Kidney tubule cell (primary cell): ENCODE measurements at regions not wholly inside any gene's neighbourhood (a gene's known extent, or its start where the extent isn't known, plus 50 kb on each side); places are given as distances from the start of the nearest gene placed in this dataset.
"Not testable (repeated sequence)": the region's sequence is repeated elsewhere in the genome, so short reads cannot be mapped to it uniquely, and the experiment has no call there.

Experiments used
- DNase-seq: peaks from one replicate; pipeline ENCODE4 v3.0.0-alpha.2; 2018; ENCODE audit warnings: low spot score

DNA sequence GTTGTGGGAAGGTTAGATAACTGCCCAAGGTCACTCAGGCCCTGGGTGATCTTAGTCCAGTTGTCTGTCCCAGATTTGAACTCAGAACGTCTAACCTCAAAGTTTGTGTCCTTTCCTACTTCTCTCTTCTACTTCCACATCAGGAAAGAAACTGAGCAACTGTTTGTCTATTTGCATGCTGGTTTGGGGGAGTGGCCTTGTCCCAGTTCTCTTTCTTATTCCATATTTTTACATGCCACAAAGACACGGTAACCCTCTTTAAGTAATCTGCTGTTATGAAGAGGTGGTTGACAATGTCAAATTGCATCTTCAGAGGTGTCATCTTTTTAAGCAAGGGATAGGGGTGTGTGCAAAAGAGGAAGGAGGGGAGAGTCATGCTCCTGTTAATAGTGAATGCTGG lies 432.5 kb downstream of the HS3ST3B1 start:
- no peak for DNase-seq

DNA sequence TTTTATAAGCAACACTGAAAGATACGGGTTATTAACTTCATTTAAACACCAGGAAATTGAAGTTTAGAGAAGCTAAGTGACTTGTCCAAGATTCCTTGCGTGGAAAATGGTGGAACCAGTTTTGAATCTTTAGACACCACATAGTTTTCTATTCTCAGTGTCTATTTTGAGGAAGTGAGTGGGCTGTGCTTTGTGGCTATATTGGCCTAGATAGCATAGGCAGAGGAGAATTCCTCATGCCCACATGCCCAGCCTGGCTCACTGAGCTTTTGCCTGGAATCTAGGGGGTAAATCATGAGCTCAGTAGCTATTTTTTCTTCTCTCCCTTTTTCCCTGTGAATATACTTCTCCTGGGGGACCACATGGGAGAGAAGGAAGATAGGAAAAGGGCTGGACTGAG lies 431.3 kb downstream of the HS3ST3B1 start:
- DNase-seq, result no peak

DNA sequence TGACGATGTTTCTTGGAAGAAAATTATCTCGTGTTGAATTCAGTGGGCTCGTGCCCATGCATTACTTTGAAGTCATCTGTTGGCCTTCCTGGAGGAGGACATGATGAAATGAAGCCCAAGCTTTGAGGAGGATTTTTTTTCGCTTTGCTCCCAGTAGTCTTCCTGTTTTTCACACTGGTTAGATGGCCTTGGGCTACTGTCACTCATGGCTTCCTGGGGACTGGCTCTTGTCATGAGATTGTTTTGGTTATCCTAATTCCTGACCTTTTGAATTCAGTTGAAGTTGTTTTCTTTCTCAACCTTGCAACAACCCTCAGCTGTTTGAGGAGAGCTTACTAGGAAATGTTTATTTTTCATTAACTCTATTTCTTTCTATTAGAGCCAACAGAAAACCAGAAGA lies 430.7 kb downstream of the HS3ST3B1 start:
- DNase-seq, result no peak

DNA sequence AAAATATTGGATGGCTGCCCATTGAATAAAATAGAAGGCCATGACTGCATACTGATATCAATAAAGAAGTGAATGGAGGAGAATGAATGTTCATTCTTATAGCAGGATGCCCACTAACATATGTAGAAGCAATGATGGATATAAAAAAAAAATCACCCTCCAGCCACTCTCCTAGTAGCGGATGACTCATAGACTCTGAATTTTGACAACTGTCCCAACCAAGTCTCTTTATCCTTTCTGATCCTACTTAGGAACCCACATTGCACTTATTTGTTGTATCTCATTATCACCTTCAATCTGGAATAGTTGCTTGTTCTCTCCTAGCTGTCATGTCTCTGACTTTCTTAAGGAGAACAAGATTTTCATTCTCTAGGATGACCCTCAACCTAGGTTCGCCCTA lies 429.9 kb downstream of the HS3ST3B1 start:
- no peak for DNase-seq

DNA sequence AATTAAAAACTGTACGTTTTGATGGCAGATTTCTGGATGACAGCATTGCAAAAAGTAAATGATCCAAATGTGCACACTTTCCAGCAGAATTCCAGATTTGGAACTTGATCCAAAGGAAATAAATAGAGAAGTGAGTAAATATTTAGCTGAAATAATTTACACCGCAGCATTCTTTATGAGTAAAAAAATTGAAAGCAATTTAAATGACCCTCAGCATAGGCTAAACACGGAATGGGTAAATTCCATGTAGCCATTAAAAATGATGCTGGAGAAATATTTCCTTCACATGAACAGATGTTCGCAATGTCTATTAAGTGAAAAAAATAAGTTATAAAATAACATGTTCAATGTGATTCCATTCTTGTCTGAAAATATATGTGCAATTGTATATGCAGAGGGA lies 424.8 kb downstream of the HS3ST3B1 start:
- DNase-seq, result no peak

DNA sequence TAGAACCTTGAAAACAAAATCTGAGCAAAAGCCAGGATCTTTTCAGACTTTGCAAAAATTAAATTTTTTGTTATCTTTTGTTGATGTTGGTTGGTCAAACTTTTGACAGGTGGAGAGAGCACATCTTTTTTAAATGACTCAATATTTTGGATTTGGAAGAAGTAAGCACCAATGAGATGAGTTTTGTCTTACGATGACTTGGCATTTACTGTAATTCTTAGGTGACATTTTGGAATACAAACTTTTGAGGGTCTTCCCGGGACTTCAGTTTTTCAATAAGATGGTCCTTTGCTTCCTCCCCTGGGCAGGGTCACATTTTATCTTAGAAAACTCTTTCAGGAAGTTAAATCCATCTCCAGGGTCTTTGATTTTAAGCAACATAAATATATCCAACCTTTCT lies 423.9 kb downstream of the HS3ST3B1 start:
- no peak for DNase-seq

DNA sequence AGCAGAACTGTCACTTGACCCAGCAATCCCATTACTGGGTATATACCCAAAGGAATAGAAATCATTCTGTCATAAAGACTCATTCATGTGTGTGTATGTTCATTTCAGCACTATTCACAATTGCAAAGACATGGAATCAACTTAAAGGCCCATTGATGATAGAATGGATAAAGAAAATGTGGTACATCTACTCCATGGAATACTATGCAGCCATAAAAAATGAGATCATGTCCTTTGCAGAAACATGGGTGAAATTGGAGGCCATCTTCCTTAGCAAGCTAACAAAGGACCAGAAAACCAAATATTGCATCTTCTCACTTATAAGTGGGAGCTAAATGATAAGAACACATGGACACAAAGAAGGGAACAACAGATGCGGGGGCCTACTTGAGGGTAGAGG lies 422.5 kb downstream of the HS3ST3B1 start:
- not testable (repeated sequence) for DNase-seq

DNA sequence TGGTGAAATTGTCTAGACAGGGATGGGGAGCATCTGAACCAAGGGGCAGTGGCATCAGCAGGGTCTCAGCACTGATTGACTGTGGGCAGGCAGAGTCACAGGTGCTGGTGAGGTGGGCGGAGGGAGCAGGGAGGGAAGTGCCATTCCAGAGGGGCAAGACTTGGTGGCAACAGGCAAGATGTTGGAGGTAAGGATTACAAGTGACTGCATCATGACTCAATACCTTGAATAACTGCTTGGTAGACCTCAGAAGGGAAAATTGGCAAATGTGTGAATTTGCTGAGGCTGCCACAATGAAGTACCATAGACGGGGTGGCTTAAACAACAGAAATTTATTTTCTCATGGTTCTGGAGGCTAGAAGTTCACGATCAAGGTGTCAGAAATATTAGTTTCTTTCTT lies 419.1 kb downstream of the HS3ST3B1 start:
- no peak for DNase-seq

DNA sequence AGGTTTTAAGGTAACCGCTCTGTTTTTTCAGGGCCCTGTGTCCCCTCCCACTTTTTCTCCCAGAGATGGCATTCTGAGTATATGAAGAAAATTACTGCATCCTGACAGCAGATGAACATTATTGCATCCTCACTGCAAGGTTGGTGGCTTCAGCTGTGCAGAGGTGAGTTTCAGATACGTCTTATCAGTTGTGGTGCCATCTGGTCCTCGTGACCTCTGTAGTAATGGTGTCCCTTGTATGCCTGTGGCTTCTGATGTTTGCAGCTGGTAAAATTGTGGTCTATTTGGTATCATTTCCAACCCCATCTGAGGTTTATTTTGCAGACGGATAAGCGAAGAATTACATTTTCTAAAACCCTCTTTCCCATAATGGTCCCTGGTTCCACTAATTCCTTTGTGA lies 417.0 kb downstream of the HS3ST3B1 start:
- DNase-seq, result no peak

DNA sequence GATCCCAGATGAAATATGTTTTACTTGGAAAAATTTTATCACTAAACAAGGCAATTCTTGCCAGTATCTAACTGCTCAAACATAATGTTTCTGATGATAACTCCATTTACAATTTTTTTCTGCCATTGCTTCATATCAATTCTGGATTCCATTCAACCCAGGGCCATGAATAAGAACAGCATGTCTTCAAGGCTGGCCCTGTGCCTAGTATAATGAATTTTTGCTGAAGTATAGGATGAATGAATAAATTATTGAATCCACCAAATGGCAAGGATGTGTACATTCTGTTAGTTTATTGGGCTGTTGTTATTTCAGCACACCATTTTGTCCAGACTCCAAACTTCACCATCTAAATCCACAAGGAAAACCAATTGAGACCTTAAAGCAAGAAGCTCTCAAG lies 414.7 kb downstream of the HS3ST3B1 start:
- no peak for DNase-seq

DNA sequence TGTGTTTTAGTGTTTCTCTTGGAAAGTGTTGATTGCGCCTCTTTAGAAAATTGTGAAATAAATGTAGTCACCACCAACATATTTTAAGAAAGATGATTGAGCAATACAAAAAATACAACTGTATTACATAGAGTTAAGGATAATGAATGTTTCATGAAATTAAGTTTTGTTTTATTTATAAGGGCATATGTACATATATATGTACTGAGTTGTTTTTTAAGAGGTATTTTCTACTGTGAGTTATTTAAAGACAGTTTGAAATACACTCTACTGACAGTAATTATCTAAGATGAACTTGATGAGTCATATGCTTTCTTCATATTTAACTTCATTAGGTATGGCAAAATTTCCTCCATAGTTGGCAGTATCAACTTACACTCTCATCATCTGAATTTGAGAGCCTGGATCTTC lies 411.7 kb downstream of the HS3ST3B1 start:
- DNase-seq, result no peak

DNA sequence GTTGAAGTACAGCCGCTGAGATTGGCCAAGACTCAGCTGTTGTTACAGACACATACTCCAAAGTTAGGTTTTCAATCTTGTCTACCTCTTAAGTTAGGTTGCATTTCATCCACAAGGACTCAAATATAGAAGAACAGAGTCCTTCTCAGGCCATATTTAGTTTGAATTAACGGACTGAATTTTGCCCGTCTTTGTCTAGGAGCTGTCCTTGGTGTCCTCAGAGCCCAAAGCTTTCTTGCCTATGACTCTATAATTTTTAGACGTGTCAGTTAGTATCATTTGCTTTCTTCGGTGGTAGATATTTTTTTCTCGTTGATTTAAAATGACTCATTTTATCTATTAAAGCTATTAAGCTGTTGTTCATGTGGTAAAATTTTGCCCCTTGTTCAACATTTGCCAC lies 403.2 kb downstream of the HS3ST3B1 start:
- no peak for DNase-seq

DNA sequence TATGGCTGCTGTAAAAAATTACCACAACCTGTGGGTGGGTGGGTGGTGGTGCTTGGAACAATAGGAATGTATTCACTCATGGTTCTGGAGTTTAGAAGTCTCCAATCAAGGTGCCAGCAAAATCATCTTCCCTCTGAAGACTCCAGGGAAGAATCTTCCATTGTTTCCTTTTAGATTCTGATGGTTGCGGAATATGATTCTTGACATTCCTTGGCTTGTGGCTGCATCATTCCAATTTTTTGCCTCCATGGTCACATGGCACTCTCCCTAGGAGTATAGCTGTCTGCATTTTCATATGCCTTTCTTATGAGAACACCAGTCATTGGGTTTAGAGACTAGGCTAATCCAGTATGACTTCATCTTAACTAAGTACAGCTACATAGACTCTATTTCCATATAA lies 401.0 kb downstream of the HS3ST3B1 start:
- DNase-seq, result no peak

DNA sequence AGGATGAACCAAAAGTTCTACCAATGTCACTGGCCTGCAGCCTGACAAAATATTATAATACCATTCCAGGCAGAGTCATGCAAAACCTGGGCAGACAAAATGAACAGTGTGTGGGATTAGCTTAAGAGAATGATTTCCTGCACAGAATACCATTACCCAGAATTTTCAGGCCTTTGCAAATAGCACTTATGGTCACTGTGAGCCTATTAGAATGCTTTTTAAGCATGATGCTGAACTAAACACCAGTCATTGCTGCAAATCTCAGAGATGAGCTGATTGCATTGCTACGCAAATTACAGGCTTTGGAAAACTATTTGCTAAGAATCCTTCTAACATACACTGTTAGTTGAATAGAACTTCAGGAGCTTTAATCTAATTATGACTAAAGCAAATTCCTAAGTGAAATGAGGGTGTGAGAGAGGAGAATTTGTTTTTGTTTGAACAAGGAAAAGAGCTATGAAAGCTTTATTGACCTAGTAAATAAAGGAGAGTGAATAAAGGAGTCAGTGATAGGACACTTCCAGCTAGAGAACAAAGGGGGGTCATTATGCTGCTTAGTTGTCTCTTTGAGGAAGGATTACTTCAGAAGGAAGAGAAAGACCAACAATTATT lies 398.8 kb downstream of the HS3ST3B1 start:
- no peak for DNase-seq

DNA sequence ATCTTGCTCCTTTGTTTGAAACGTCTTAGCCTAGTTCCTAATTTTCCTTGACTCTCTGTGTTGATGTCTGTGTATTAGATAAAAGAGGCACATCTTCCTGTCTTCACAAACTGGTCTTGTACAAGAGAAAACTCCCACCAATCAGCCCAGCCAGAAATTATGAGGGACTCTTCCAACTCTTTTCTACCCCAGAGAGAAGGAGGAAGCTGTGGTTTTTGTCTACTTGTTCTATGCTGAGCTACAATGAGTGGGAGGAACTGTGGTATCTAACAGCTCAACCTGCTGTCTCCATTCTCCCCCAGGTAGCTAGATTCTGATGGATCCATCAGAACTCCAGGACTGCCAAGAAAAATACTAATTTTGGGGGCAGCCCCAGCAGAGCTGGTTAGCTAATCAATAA lies 392.5 kb downstream of the HS3ST3B1 start:
- DNase-seq, result no peak

DNA sequence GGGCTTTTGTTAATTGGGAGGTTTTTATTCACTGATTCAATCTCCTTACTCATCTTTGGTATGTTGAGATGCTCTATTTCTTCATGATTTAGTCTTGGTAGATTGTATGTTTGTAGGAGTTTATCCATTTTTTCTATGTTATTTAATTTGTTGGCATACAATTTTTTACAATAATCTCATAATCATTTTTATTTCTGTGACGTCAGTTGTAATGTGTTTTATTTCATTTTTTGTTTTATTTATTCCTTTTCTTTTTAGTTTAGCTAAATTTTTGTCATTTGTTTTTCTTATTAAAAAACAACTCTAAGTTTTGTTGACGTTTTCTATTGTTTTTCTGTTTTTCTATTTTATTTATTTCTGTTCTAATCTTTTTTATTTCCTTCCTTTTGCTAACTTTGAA lies 389.8 kb downstream of the HS3ST3B1 start:
- DNase-seq, result no peak

DNA sequence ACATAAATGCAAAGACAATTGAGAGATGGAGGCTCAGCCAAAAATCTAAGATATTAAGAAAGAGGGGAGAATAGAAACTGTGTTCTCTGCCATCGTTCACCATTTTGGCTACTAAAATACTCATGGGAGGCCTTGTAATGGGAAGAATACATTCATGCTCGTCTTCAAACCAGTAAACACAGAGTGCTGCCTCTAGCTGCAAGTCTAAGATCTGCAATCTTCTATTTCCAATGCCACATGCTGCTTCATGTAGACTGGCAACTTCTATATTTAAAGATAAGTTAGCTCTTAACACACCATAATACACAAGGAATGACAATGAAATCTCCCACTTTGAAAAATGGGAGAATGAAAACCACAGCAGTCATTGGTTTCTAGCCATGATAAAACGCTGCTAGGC lies 387.3 kb downstream of the HS3ST3B1 start:
- DNase-seq, result no peak

DNA sequence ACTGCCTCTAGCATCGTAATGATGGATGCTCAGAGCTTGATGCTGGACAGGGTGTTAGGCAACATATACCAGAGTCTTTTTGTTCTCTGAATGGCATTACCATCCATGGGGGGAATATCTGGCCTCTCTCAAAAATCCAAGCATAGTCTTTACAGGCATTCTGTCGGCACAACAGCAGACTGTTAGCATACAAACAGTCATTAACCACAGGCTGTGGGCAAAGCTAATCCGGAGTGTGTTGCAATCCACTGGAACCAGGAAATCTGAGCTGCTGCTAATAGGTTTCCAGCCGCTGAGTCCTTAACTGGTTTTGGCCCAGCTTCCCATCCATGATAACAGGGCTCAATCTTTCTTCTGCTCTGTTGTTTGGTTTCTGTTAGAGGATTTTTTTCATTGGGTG lies 371.9 kb downstream of the HS3ST3B1 start:
- no peak for DNase-seq

DNA sequence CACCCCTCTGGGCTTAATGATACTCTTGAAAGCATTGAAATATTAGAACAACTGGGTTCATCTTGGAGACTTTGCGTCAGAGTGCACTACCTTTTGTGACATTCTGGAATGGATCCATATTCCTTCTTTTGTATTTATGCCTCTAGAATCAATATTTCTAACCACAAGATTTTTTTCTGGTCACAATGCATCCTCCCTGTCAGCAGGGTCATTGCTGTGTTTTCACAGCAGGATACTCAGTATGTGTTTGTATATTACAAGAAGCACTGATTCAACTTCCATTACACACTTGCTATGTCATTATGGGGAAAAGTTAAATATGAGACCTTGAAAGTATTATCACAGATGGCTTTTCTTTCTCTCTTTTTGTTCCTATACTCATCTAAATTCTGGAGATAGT lies 370.0 kb downstream of the HS3ST3B1 start:
- no peak for DNase-seq

DNA sequence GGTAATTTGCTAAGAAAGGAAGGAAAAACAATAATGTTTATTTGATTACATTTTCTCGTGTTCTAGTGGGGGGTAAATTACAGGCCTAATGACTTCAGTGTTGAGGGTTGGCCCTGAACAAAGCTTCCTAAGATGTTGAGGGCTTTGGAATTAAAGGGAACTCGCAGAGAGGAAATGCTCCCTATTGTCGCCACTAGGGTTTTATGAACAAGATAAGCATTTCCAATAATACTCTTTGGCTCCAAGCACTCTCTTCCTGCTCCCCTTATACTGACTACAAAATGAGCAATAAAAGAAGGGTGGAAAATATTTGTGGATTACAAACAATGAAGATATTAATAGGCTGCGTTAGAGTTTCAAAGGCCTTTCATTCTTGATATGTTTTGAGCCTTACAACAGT lies 363.6 kb downstream of the HS3ST3B1 start:
- no peak for DNase-seq

DNA sequence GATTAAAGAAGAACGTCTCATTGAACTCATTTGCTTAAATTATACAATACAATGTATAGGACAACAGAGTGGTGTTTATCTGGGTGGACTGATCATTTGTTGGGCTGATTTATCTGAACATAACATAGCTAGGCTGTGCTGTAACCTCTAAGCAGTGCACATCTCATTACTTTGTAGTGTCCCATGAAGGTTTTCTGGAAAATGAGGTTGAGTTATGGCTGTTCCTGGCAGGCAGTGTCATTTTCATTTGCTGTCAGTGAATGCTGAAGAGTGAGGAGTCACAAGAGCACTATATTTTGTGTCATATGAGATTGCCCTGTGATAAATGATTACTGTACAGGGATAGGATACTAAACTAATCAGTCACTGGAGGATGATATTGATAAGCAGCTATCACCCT lies 340.2 kb downstream of the HS3ST3B1 start:
- DNase-seq, result no peak

DNA sequence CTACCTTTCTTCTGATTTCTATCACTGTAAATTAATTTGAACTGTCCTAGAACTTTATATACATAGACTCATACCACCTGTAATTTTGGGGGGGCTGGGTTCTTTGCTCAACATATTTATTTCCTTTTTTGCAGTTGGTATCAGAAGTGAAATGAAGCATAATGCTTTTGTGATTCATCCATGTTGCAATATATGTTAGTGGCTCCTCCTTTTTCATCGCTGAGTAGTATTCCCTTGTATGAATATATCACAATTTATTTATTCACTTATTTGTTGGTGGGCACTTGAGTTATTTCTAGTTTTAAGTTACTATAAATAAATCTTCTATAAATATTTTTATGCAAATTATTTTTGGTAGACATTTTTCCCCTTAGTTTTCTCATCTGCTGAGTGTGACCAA lies 336.4 kb downstream of the HS3ST3B1 start:
- no peak for DNase-seq

DNA sequence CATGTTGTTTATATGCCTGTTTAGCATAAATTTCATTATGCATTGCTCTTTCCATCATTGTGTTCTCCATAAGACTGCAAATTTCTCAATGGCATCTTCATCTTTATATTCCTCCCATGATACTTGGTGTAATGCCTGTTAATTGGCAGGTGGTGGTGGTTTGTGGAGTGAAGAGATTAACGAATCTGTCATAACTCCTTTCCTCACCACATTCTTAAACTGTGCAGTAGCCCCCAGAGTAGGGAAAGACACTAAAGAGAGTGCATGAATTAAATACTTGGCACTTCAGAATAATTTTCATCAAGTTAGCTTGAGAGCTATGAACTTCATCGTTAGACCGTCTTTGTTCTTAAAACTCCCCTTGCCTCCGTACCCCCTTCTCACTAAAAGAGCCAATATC lies 329.7 kb downstream of the HS3ST3B1 start:
- no peak for DNase-seq

DNA sequence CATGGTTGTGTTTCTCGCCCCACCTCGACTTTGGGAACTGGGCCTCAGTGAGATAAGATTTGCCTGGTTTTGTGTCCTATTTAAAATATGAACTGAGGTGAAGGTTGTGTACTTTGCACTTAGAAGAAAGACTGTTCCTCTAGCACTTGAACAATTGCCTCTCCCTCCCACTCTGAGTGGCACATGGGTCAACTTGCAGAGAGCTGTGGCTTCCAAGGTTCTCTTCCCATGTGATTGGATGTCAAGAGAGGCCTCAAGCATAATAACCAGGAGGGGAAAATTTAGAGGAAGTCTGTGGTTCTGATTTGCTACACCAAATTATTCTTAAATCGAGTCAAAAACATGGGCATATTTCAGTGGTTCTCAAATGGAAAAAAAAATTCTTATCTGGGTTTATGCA lies 329.2 kb downstream of the HS3ST3B1 start:
- no peak for DNase-seq

DNA sequence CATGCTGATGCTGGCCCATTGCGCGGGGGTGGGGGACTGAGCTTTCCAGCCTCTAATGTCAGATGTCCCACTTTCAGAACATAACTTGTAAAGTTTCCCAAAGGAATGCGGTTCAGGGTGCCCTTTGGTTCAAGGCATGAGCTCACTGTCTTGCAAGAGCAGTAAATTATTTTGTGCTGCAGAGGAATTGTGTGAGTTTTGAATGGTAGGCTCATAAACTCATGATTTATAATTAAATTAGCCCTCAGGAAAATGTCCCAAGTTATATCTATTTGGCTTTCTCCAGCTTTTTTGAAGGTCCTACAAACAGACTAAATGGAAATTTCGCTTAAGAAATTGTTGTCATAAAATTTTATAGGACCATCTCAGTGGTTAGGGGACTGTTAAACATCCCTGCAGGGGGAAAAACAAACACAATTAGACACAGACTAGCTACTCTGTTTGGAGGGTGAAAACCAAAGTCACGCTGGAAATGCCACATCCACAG lies 321.8 kb downstream of the HS3ST3B1 start:
- DNase-seq, result no peak
